HG03095 (cell line): ENCODE measurements at regions not wholly inside any gene's neighbourhood (a gene's known extent, or its start where the extent isn't known, plus 50 kb on each side); places are given as distances from the start of the nearest gene placed in this dataset.
A peak's percentile ranks its signal among the peaks of the same experiment; 100 is the strongest.

Experiments
- ATAC-seq: cut with Tn5 transposase; IDR thresholded peaks from one replicate; pipeline ENCODE4 v1.9.1; 2021; ENCODE audit warnings: moderate library complexity; ENCODE audit not compliant: unreplicated experiment

- ATAC-seq = no peak
Measured at GRCh38 chr11:82676483-82677094, 57.1 kb downstream of the FAM181B start.

- ATAC-seq = no peak
Measured at GRCh38 chr11:82675838-82676237, 57.8 kb downstream of the FAM181B start.

- no peak for ATAC-seq
Measured at GRCh38 chr11:82673631-82674030, 60.0 kb downstream of the FAM181B start.

DNA sequence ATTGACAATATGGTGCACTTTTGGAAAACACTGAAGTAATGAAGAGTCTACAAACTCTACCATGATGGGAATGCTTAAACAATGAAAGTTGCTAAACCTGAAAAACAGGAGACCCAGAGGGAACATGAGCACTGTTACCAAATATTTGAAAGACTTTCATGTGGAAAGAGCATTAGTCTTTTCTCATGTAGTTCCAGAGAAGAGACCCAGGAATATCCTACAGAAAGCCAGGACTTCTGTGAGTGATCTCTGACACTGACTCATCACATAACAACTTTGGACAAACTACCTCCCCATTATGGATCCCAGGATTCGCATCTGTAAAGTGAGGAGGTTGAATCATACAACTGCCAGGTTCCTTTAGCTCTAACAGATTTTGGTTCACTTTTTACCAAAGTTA is 62.2 kb downstream of the FAM181B start:
- no peak for ATAC-seq

GRCh38 chr11:82663535-82663934 is 70.1 kb downstream of the FAM181B start:
- no peak for ATAC-seq

DNA sequence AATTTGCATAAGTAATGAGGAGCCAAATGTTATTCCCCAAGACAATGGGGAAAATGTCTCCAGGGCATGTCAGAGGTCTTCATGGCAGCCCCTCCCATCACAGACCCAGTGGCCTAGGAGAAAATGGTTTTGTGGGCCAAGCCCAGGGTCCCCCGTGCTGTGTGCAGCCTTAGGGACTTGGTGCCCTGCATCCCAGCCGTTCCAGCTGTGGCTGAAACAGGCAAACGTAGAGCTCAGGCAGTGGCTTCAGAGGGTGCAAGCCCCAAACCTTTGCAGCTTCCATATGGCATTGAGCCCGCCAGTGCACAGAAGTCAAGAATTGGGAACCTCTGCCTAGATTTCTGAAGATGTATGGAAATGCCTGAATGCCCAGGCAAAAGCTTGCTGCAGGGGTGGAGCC is 79.9 kb downstream of the FAM181B start:
- no peak for ATAC-seq

GRCh38 chr11:82639251-82639650 is 94.4 kb downstream of the FAM181B start:
- ATAC-seq = no peak

DNA sequence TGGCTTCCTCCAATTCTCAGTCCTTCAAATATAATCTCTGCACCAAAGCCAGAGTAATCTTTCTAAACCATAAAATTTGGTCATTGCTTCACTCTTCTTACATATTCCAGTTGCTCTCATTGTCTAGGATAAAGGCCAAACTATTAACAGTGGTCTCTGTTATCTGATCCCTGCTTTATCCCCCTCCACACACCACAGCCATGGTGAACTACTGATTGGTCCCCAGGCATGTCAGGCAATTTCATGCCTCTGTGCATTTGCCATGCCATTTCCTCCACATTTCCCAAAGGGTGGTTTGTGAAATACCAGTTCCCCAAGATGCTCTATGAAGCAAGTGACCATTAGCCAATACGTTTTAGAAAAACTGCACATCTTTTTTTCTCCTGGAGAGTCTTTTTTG is 97.0 kb downstream of the FAM181B start:
- no peak for ATAC-seq

DNA sequence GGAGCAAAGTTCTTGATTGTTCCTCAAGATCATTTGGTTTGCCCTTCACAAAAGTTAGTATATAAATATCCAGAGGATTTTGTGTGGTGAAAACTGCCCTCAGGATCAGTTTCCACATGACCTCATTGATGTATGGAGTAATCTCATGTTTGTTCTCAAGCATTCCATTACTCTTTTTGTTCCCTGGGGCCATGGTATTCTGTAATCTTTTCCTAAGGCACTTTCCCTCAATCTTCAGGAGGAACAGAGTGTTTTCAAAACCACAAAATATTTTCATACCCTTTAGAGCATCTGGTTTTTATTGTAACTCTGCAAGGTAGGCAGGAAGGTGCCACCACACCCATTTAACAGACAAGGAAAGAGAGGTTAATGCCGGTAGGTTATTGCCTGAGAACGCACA is 99.6 kb downstream of the FAM181B start:
- ATAC-seq = no peak

DNA sequence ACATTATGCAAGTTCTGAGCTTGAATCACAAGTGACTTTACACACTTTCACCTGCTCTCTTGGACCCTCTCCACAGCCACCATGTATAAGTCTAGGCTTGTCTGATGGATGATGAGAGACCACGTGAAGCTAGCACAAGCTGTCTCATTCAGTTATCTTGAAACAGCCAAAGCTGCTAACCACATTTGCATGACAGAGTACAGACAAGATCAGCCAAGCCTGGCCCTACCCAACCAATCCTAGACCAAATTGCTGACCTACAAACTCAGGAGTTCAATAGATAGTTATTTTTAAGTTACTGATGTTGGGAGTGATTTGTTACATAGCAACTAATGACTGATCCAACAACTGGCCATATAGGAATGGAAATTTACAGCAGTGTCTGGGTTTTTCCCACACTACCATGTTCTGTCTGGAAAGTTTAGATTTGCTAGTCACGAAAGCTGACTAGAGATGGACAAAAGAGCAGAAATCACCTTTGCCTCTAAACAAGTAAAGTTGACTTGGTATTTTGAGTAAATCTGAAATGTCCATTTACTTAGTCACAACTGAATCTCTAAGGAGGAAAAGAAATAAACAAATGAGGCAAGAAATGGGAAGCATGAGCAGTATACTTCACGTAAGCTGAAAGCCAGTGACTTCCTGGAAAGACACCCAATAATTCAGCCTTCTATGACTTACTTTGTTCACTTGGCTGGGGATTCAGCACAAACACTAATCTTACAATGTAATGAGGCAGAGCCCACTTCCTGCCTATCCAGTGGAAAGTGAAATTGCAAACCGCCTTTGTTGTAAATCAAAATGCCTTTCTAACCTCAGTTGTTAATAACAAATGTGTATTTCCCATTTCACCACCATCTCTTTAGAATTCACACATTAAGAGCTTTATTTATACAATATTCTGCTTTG is 101.7 kb downstream of the FAM181B start:
- peak; percentile 73 for ATAC-seq

DNA sequence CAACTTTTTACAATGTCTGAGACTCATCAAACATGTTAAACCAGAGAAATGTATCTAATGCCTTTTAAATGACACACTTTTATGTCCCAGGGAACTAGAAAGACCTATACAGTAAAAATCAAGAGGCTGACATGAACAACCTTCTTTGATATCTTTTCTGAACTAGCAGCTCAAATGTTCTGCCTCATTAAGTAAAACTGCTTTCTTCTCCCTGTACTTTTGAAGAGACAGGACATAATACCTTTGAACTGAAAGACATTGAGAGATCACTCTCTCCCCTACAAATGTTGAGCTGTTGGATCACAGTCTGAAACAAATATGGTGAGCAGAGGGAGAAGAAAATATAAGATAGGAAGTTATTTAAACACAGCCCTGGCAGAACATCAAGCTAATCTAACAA is 123.0 kb downstream of the FAM181B start:
- no peak for ATAC-seq

- ATAC-seq = no peak
Measured at GRCh38 chr11:82606738-82607137, 126.9 kb downstream of the FAM181B start.

- ATAC-seq = no peak
Measured at GRCh38 chr11:82601711-82602110, 132.0 kb downstream of the FAM181B start.

- ATAC-seq = no peak
Measured at GRCh38 chr11:82599836-82600235, 133.8 kb downstream of the FAM181B start.

- ATAC-seq = no peak
Measured at GRCh38 chr11:82586581-82586980, 147.1 kb downstream of the FAM181B start.

DNA sequence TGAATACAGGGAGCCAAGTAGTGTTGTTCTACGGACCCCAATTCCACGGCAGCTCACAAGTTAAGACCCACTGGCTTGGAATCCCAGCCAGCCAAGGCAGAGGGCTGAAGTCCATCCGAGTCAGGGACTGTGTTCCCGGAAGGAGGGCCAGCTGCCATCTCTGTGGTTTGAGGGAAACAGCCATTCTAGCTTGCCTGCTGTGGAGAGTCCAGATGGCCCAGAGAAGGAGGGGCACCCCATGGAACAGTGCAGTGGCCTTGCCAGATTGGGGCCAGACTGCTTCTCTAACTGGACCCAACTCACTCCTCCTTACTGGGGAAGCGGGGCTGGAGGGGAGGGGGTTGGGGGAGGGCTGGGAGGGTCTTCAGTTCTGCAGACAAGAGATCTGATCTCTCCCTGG is 156.4 kb downstream of the FAM181B start:
- ATAC-seq = no peak

DNA sequence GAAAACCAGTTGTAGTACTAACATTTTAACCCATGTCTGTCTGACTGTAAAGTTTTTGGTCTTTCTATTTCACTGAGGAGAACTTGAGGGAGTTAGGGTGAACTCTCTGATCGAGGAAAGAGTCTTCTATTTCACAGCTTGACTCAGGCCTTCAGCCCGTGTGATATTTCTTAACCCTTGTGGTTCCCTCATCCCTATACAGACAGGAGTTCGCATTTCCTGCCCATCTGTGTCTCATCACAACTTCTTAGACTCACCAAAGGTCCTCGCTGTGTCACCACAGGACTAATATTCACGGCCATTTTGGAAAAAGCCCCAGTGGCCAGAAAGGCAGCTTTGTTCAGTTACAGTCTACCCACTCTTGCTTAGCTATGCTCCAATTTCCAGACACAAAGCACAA is 172.8 kb downstream of the FAM181B start:
- no peak for ATAC-seq

DNA sequence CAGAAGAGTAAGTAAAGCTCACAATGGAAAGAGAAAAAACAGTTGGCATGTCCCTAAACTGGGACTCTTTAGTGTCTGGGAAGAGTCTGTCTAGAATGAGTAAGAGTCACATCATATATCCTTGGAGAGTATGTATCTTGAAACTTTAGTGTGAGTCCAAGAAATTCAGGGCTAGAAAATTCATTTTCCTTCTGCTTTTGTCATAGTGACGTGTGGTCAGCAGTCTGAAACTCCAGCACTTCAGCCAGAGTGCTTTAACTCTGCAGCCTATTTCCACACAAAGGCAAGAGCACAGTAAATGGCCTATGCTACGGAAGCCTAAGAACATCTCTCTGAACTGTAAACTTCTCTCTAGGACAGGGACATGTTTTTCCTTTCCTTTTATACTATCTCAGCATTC is 174.1 kb downstream of the FAM181B start:
- ATAC-seq = no peak

GRCh38 chr11:82557274-82557673 is 176.4 kb downstream of the FAM181B start:
- ATAC-seq = peak; percentile 88

DNA sequence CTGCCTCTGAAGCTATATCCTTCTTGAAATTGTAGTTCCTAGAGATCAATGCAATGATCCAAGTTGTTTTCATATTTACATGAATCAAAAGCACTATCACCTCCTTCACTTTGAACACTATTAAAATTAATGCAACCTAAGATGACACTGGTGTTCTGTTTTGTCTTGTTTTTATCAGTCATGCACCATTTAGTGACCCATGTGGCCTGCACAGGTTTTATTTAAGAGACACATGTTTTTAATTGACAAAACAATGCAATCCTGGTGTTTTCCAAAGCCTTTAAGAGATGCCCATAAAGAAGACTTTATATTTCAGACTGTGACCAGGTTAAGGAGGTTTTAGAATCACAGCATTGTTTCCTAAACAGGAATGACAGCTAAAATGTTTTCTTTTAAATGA is 177.5 kb downstream of the FAM181B start:
- no peak for ATAC-seq

DNA sequence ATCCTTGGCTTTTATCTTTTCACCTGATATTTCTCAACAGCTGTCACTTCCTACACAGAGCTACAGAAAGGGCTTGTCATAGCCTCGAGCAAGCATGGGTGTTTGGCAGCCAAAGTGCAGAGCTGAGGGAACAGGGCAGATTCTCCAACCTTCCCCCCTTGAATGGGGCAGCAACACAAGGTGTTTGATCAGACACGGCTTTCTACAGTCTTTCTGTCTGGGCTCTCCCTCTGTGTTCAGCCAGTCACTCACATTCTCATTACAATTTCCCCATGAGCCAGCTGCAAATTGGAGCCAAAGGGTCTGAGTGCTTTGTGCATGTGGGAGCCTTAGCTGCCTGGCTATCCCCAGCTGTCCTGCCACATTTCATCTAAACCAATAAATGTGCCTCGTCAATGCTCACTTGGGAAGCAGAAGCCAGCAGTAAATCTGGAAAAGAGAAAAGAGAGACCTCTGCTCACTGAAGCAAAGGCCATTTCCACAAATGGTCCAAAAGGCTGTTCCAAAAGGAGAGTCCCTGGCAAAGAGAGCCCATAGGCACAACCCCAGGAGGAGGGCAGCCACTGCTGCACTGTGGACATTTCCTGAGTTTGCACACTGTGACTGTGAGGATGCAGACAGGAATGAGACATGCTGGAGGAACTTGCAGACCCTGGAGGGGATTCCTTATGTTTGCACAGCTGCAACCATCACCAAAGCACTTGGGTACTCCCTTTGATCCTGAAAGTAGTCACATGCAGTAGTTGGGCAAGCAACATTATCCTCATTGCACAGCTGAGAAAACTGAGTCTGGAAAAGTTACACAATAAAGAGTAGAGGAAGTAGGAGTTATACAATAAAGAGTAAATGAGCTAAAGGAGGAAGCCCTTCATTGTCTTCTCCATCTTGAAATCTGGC is 186.8 kb downstream of the FAM181B start:
- ATAC-seq = no peak
